WTC11 (cell line): ENCODE measurements at regions not wholly inside any gene's neighbourhood (a gene's known extent, or its start where the extent isn't known, plus 50 kb on each side); places are given as distances from the start of the nearest gene placed in this dataset.

ENCODE experiments used
- ATAC-seq: fragments of 200-7000 bp; cut with Tn5 transposase; 2 replicates; pipeline ENCODE4 v1.10.0; 2021; ENCODE audit warnings: mild to moderate bottlenecking, moderate library complexity
- CTCF ChIA-PET: fragments of 300-600 bp; sonication (Branson Sonifier 250); formaldehyde crosslinking; loops from one replicate; lab custom pipeline; 2021; ENCODE audit warnings: antibody characterized with exemption; lab: Charles Lee
- POLR2A ChIA-PET: fragments of 350-600 bp; sonication (Branson Sonifier 250); formaldehyde crosslinking; loops from one replicate; lab custom pipeline; 2021; ENCODE audit warnings: antibody characterized with exemption; lab: Charles Lee
- DNase-seq: peaks from one replicate; pipeline ENCODE4 v3.0.0; 2021; ENCODE audit warnings: low spot score
- H3K27ac Mint-ChIP-seq: 2 replicates; pipeline ENCODE4 v1.8.0; 2021; ENCODE audit warnings: mixed read lengths
- H3K27me3 Mint-ChIP-seq: 2 replicates; pipeline ENCODE4 v1.8.0; 2021; ENCODE audit warnings: low read depth, mild to moderate bottlenecking, moderate library complexity, mixed read lengths
- H3K36me3 Mint-ChIP-seq: 2 replicates; pipeline ENCODE4 v1.8.0; 2021; ENCODE audit warnings: mixed read lengths
- H3K4me1 Mint-ChIP-seq: 2 replicates; pipeline ENCODE4 v1.8.0; 2022; ENCODE audit warnings: mixed read lengths
- H3K4me3 Mint-ChIP-seq: 2 replicates; pipeline ENCODE4 v1.8.0; 2021; ENCODE audit warnings: mild to moderate bottlenecking, moderate library complexity, mixed read lengths
- H3K9me3 Mint-ChIP-seq: 2 replicates; pipeline ENCODE4 v1.8.0; 2021; ENCODE audit warnings: mixed read lengths
- AR ChIP-seq: fragments of 250-450 bp; sonication (Bioruptor Pico); IDR thresholded peaks from 2 replicates; pipeline ENCODE4 v1.9.0; 2021; ENCODE audit warnings: mild to moderate bottlenecking
- ATF2 ChIP-seq: sonication (generic); formaldehyde crosslinking; IDR thresholded peaks from 2 replicates; pipeline ENCODE4 v1.8.1; 2022; ENCODE audit warnings: low read depth, missing genetic modification reagents, borderline replicate concordance
- ATF6 ChIP-seq: sonication (generic); formaldehyde crosslinking; IDR thresholded peaks from 2 replicates; pipeline ENCODE4 v1.8.1; 2023; ENCODE audit warnings: mild to moderate bottlenecking, missing genetic modification reagents
- E2F5 ChIP-seq: sonication (generic); formaldehyde crosslinking; IDR thresholded peaks from 2 replicates; pipeline ENCODE4 v1.8.1; 2022; ENCODE audit warnings: mild to moderate bottlenecking, moderate library complexity, missing genetic modification reagents
- GRHL2 ChIP-seq: fragments of 250-450 bp; sonication (Bioruptor Pico); IDR thresholded peaks from 2 replicates; pipeline ENCODE4 v1.8.0; 2022; ENCODE audit warnings: mild to moderate bottlenecking, moderate library complexity; ENCODE audit not compliant: insufficient replicate concordance, severe bottlenecking
- GTF2I ChIP-seq: fragments of 250-450 bp; sonication (Bioruptor Pico); conservative IDR thresholded peaks from 2 replicates; pipeline ENCODE4 v1.4.0; 2021; ENCODE audit warnings: mild to moderate bottlenecking
- NFE2L1 ChIP-seq: sonication (generic); formaldehyde crosslinking; IDR thresholded peaks from 2 replicates; pipeline ENCODE4 v1.8.1; 2023; ENCODE audit warnings: missing genetic modification reagents
- PRDM15 ChIP-seq: sonication (generic); formaldehyde crosslinking; IDR thresholded peaks from 2 replicates; pipeline ENCODE4 v1.8.0; 2022; ENCODE audit warnings: missing genetic modification reagents
- ZNF219 ChIP-seq: sonication (generic); formaldehyde crosslinking; IDR thresholded peaks from 2 replicates; pipeline ENCODE4 v1.8.0; 2023; ENCODE audit warnings: missing genetic modification reagents, mild to moderate bottlenecking, borderline replicate concordance
- ZNF425 ChIP-seq: fragments of 250-450 bp; sonication (Bioruptor Pico); conservative IDR thresholded peaks from 2 replicates; pipeline ENCODE4 v1.9.0; 2021; ENCODE audit warnings: mild to moderate bottlenecking
- ZNF532 ChIP-seq: fragments of 250-450 bp; sonication (Bioruptor Pico); IDR thresholded peaks from 2 replicates; pipeline ENCODE4 v1.9.0; 2021; ENCODE audit warnings: mild to moderate bottlenecking, borderline replicate concordance

DNA sequence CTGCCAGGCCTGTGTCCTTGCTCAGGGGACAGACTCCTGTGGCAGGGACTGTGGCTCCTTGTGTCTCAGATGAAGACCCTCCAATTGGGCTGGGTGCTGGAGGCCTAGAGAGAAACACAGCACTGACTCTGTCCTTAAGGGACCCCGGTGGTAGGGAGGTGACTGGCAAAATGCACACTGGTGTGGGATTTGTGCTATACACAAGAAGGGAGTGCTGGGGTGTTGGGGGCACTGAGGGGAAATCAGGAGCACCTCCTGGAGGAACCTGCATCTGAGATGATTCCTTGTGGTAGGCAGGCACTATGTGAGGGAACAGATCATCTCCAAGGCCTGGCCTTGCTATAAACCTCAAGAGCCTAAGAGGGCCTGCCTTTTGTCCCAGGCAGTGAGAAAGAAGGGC, 149.2 kb downstream of the RPS24 start:
- no peak for TF ChIP-seq GTF2I (CRISPR knock-in tag)
- no peak for TF ChIP-seq ATF6 (CRISPR knock-in tag)
- no peak for TF ChIP-seq ZNF219
- no peak for TF ChIP-seq GRHL2 (CRISPR knock-in tag)
- no peak for TF ChIP-seq NFE2L1
- TF ChIP-seq, all 79 proteins: peak for 0
- no peak overlapping the region for H3K27ac Mint-ChIP-seq
- DNase-seq (no peak), ATAC-seq (no peak)
- H3K27me3 Mint-ChIP-seq = no peaks in the 10 kb centered on the region; the same call in 1 of the 2 replicates
- H3K36me3 Mint-ChIP-seq = no peaks in the 10 kb centered on the region
- H3K9me3 Mint-ChIP-seq = no peaks in the 10 kb centered on the region
- no peak overlapping the region for H3K4me3 Mint-ChIP-seq
- POLR2A ChIA-PET = no interaction called here
- CTCF ChIA-PET = interaction anchor here (1.8 kb wide), 1 partner anchor 136 kb away, joined by 6 read pairs; no protein-coding TSS in a partner anchor
- H3K4me1 Mint-ChIP-seq = peaks cover 22% of the 10 kb centered on the region

DNA sequence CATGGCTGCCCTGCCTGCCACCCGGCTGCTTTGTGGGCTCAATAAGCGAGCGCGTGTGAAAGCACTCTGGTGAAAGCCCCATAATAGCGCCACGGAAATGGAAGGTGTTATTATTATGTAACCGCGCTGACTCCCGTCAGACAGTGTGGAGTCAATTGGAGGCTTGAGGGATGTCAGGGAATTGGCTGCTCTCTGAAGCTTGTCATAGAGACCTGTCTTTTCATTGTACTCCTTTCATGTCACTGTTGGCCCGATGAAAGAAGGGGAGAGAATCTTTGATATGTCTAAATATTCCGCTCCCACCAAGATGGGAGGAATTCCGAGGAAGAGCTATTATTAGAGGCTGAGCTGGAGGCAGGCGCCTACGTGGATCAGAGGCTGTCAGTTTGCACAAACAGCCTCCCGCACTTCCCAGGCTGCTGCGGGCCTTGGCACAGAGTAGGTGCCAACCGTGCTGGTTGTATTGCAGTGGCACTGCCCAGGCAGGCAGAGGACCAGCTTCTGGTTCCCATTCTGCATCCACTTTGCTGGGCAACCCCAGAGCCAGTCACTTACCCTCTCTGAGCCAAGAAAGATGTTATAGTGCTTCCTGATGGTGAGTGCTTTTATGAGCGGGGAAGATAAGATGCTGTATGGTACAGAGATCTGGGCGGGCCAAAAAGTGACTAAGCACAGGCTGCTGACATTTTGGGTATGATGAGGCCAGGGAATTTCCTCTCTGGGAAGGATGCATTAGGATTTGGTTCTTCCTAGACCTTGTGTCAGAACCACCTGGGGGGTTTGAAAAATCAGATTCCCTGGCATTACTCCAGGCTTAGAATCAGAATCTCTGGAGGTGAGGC, 151.4 kb downstream of the RPS24 start:
- DNase-seq = no peak
- Mint-ChIP-seq H3K4me3 (no peak overlapping the region), H3K9me3 (no peaks in the 10 kb centered on the region), H3K4me1 (peaks cover 1% of the 10 kb centered on the region), H3K27ac (no peak overlapping the region), H3K27me3 (no peaks in the 10 kb centered on the region; the same call in 1 of the 2 replicates), H3K36me3 (no peaks in the 10 kb centered on the region)
- ChIA-PET POLR2A (no interaction called here), CTCF (no interaction called here)
- ATAC-seq = no peak
- TF ChIP-seq ZNF532 (no peak), AR (CRISPR knock-in tag) (no peak), ATF2 (CRISPR knock-in tag) (no peak), PRDM15 (CRISPR knock-in tag) (no peak), ZNF425 (no peak), E2F5 (CRISPR knock-in tag) (no peak)
